ENCODE measurements at regions not wholly inside any gene's neighbourhood (a gene's known extent, or its start where the extent isn't known, plus 50 kb on each side); places are given as distances from the start of the nearest gene placed in this dataset.

DNA sequence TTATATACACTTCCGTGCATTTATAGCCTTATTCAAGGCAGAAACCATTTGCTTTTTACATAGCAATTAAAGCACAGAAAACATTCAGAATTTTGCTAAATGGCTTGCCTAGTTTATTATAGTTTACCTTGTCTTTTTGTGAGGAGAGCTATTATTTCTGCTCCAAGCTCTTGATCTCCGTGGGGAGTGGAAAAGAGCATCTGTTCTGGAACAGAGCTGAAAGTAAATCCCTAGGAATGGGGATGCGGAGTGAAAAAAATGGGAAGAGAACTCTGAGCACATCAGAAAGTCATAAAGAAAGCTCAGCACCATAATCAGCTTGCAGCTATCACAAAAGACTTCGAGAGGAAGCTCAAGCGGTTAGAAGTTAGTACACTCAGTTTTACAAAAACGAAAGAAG lies 1006.7 kb downstream of the ROBO2 start:
- dilution Hi-C loops (cut with MboI; ENCODE audit: extremely low pct_ligation_motif_present, low sequenced_read_pairs) = no loop called here
- Histone ChIP-seq H3K4me3 (replicated peaks in 1 of 3; ENCODE audit: insufficient read depth in 1 of 3, low read depth in 1 of 3, low read length in 3 of 3) (no peak overlapping the region), H3K27me3 (ENCODE audit: control insufficient read depth in 2 of 2, insufficient read depth in 2 of 2, low read length in 2 of 2) (no peaks in the 10 kb centered on the region), H3K9me1 (replicated peaks; ENCODE audit: control insufficient read depth, extremely low read depth, insufficient read depth, low read length) (no peaks in the 10 kb centered on the region), H4K20me1 (replicated peaks; ENCODE audit: control insufficient read depth, extremely low read depth, insufficient read depth, low read length) (no peaks in the 10 kb centered on the region), H3K9ac (replicated peaks; ENCODE audit: extremely low read depth, insufficient read depth, low read length) (no peak overlapping the region), H3K79me2 (ENCODE audit: control insufficient read depth, insufficient read depth, low read length) (no peaks in the 10 kb centered on the region), H3K9me3 (replicated peaks; ENCODE audit: control insufficient read depth, insufficient read depth, low read length) (no peaks in the 10 kb centered on the region), H3K4me2 (ENCODE audit: insufficient read depth, low read length) (no peak overlapping the region), H2AFZ (ENCODE audit: low read depth, low read length) (no peak overlapping the region), H3K27ac (ENCODE audit: insufficient read depth, low read depth, low read length) (no peak overlapping the region), H3K4me1 (ENCODE audit: control insufficient read depth, extremely low read depth, insufficient read depth, low read length) (no peaks in the 10 kb centered on the region), H3K36me3 (ENCODE audit: control insufficient read depth in 2 of 2, extremely low read depth in 1 of 2, insufficient read depth in 2 of 2, low read length in 2 of 2) (no peaks in the 10 kb centered on the region)
- no peak for FAIRE-seq
- TF ChIP-seq, protein P1, sequence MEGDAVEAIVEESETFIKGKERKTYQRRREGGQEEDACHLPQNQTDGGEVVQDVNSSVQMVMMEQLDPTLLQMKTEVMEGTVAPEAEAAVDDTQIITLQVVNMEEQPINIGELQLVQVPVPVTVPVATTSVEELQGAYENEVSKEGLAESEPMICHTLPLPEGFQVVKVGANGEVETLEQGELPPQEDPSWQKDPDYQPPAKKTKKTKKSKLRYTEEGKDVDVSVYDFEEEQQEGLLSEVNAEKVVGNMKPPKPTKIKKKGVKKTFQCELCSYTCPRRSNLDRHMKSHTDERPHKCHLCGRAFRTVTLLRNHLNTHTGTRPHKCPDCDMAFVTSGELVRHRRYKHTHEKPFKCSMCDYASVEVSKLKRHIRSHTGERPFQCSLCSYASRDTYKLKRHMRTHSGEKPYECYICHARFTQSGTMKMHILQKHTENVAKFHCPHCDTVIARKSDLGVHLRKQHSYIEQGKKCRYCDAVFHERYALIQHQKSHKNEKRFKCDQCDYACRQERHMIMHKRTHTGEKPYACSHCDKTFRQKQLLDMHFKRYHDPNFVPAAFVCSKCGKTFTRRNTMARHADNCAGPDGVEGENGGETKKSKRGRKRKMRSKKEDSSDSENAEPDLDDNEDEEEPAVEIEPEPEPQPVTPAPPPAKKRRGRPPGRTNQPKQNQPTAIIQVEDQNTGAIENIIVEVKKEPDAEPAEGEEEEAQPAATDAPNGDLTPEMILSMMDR (IDR thresholded peaks at IDR 0.05; ENCODE audit: extremely low read depth in 1 of 2, insufficient read depth in 1 of 2, low read depth in 1 of 2, low read length in 2 of 2) = no peak
- TF ChIP-seq JUN (IDR thresholded peaks at IDR 0.05; ENCODE audit: borderline replicate concordance, insufficient read depth, insufficient read length, low read depth) (no peak), POLR2A (IDR thresholded peaks at IDR 0.05; ENCODE audit: low read depth, low read length) (no peak), GATA2 (IDR thresholded peaks at IDR 0.05; ENCODE audit: insufficient read depth, insufficient read length, low read depth, low read length) (no peak), FOS (IDR thresholded peaks at IDR 0.05; ENCODE audit: borderline replicate concordance, insufficient read depth, low read length) (no peak), POLR2AphosphoS5 (IDR thresholded peaks at IDR 0.05; ENCODE audit: insufficient read depth, low read depth, low read length) (no peak), EZH2 (IDR thresholded peaks at IDR 0.05; ENCODE audit: borderline replicate concordance, low read depth, low read length, severe bottlenecking) (no peak), MYC (IDR thresholded peaks at IDR 0.05; ENCODE audit: low read depth, low read length) (no peak)
- TF ChIP-seq, protein P2, sequence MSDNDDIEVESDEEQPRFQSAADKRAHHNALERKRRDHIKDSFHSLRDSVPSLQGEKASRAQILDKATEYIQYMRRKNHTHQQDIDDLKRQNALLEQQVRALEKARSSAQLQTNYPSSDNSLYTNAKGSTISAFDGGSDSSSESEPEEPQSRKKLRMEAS (IDR thresholded peaks at IDR 0.05; ENCODE audit: insufficient read depth, insufficient read length) = no peak
- ChIA-PET POLR2A (no interaction called here), CTCF (no interaction called here)
- intact Hi-C loops (cut with micrococcal nuclease) = no loop called here
- no TSS peak for BruUV-seq (replicated peaks)
- no peak for DNase-seq (ENCODE audit: low read depth, low spot score)

Data from endothelial cell of umbilical vein (primary cell).